Mononuclear cell (primary cell): ENCODE measurements at regions not wholly inside any gene's neighbourhood (a gene's known extent, or its start where the extent isn't known, plus 50 kb on each side); places are given as distances from the start of the nearest gene placed in this dataset.
"Not testable (repeated sequence)": the region's sequence is repeated elsewhere in the genome, so short reads cannot be mapped to it uniquely, and the experiment has no call there.

Experiments
- H3K27me3 ChIP-seq: 2 replicates; pipeline ENCODE4 v1.6.0; 2011; ENCODE audit warnings: low read length, control low read depth; ENCODE audit not compliant: insufficient read depth
- H3K4me1 ChIP-seq: 2 replicates; pipeline ENCODE4 v1.5.1; 2011; ENCODE audit warnings: mild to moderate bottlenecking, low read length, control low read depth; ENCODE audit not compliant: insufficient read depth
- H3K4me3 ChIP-seq: 2 replicates; pipeline ENCODE4 v1.5.1; 2011; ENCODE audit warnings: mild to moderate bottlenecking, low read length, moderate library complexity
- H3K9me3 ChIP-seq: 2 replicates; pipeline ENCODE4 v1.5.1; 2011; ENCODE audit warnings: low read depth, mild to moderate bottlenecking, control low read depth, low read length

DNA sequence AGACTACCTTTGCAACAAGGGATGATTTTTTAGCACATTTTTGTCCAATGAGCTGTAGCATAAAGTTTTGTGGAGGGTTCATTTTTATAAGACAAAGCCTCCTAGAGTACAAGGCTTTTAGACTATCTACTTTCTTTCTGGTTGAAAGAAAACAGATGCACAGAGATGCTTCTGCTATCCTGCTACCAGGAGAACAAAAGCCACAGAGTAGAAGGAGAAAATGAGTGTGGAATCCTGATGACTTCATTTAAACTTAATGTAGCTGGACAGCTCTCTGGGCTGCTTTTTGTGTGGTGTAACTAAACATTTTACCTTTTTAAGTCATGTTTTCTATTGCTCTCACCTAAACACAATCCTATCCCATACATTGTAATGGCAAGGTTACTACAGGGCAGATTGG is 1009.4 kb downstream of the TLE1 start:
- no peak overlapping the region for H3K4me3 ChIP-seq
- no peaks in the 10 kb centered on the region for H3K27me3 ChIP-seq
- H3K4me1 ChIP-seq, result no peaks in the 10 kb centered on the region
- H3K9me3 ChIP-seq, result no peaks in the 10 kb centered on the region

DNA sequence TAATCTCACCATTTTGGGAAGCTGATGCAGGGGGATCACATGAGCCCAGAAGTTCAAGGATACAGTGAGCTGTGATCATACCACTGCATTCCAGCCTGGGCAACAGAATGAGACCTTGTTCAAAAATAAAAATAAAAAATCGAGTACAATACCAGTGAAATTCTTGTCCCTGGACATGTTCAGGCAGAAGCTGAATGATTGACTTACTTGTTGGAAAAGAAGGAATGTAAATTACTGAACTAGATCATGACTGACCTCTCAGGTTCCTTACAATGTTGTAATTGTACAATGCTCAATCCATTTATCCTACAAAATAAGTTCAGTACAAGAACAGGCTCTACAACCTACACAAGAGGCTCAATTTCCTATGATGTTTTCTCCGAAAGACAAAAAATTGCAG is 1010.4 kb downstream of the TLE1 start:
- no peak overlapping the region for H3K4me3 ChIP-seq
- no peaks in the 10 kb centered on the region for H3K4me1 ChIP-seq
- no peaks in the 10 kb centered on the region for H3K9me3 ChIP-seq
- H3K27me3 ChIP-seq, result no peaks in the 10 kb centered on the region

DNA sequence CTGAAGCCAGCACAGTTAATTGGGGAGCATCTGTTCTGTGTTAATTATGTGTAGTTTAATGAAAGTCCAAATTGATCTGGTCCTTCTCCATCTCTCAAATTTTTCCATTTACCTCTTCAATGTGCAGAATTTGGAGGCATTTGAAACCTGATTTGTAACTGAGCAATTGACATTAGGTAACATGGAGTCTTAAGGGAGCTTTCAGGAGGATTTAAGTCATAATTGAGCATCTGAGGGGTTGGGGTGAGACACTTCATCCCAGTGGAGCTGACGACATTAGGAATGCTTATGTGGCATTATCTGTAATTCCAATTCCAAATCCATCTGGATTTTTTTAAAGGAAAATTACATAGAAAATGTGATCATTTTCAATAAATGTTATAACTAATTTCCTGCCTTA is 1015.9 kb downstream of the TLE1 start:
- H3K4me1 ChIP-seq, result no peaks in the 10 kb centered on the region
- H3K27me3 ChIP-seq, result no peaks in the 10 kb centered on the region
- no peaks in the 10 kb centered on the region for H3K9me3 ChIP-seq
- no peak overlapping the region for H3K4me3 ChIP-seq

DNA sequence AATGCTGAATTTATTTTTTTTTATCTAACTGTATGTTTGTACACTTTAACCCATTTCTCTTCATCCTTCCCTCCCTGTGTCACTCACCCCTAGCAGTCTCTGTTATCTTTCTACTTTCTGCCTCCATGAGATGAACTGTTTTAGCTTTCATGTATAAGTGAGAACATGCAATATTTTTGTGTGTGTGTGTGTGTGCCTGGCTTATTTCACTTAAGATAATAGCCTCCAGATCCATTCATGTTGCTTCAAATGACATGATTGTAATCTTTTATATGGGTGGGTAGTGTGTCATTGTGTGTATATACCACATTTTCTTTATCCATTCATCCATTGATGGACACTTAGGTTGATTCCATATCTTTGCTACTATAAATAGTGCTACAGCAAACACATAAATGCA is 1023.9 kb downstream of the TLE1 start:
- no peaks in the 10 kb centered on the region for H3K27me3 ChIP-seq
- peaks cover 9% of the 10 kb centered on the region for H3K4me1 ChIP-seq
- no peaks in the 10 kb centered on the region for H3K9me3 ChIP-seq

DNA sequence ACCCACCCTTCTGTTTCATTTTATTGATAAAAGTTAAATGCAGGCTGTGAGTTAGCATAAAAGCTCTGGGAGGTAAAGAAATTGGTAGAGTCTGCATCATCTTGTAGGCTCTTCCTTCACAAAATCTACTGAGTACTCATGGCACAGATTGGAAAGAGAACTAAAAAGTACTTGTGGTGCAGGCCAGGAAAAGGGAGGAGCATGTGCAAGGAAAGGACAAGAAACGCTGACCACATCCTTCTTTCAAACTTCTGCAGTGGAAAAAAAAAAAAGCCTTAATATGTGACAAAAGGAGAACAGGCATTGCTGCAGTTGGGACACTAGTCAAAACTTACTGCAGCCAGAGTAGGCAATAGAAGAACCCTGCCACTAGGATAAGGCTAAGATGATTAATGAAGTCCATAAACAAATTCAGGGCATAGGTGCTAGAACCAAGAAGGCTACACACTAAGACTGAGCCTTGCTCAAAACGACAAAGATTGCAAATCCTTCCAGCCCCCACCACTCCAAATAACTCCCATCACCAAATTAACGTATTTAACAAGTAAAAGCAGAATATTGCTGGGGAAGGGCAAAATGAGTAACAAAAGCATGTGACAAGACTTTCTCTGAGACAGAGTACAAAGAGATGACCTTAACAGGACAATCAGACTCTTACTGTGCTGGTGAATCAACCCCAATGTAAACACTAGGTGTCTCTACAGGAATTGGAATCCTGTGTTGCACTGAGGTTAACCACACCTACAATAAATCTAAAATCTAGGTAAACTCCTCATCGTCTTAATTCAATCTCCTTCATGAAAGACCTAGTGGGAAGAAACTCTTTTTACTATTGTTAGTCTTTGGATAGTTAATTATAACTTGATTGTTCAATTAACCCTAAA is 1024.8 kb downstream of the TLE1 start:
- Histone ChIP-seq H3K4me1 (peaks cover 9% of the 10 kb centered on the region), H3K9me3 (no peaks in the 10 kb centered on the region), H3K27me3 (no peaks in the 10 kb centered on the region), H3K4me3 (no peak overlapping the region)

More for the DNA sequence above, 1023.9 kb downstream of the TLE1 start:
- no peak overlapping the region for H3K4me3 ChIP-seq

DNA sequence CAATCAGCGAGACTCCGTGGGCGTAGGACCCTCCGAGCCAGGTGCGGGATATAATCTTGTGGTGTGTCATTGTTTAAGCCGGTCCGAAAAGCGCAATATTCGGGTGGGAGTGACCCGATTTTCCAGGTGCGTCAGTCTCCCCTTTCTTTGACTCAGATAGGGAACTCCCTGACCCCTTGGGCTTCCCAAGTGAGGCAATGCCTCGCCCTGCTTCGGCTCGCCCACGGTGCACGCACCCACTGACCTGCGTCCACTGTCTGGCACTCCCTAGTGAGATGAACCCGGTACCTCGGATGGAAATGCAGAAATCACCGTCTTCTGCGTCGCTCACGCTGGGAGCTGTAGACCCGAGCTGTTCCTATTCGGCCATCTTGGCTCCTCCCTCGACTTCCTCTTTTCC is 1029.6 kb downstream of the TLE1 start:
- H3K4me1 ChIP-seq, H3K4me3 ChIP-seq, H3K27me3 ChIP-seq, H3K9me3 ChIP-seq: not testable (repeated sequence)

DNA sequence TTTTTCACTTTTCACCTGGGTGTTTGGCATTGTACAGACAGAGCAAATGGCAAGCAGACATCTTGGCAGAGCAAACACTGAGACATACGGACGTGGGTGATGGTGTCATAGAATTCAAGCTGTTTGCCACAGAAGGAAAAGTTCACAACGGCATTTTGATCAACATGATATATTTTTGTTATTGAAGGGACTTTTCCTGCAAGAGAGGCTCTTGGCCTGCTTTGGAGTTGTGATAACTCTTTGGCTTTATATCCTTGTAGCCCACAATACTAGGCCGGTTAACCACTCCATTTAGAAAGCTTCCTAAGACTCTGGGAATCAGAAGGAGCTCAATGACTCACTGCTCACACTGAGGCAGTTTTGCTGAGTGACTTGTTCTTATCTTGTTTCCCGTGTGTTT is 1038.3 kb downstream of the TLE1 start:
- Histone ChIP-seq H3K9me3 (no peaks in the 10 kb centered on the region), H3K27me3 (no peaks in the 10 kb centered on the region), H3K4me3 (no peak overlapping the region), H3K4me1 (no peaks in the 10 kb centered on the region)

DNA sequence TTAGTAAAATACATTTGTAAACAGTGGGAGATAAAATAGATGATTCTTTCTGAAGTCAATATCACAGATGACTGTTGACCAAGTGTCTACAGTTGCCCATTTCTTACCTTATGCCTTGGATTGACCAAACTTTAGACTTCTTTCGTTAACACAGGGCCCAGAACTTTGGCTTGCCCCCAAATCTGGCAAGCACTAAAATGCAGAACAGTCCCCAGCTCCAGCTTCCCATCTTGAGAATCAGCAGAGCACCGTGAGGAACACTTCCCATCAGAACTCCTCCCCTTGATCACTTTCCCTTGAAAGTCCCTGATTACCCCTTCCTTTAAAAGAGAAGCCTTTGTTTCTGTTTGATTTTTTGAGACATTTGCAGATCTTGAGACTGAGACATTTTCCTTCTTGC is 1039.9 kb downstream of the TLE1 start:
- H3K4me3 ChIP-seq, result no peak overlapping the region
- H3K27me3 ChIP-seq, result no peaks in the 10 kb centered on the region
- H3K9me3 ChIP-seq, result no peaks in the 10 kb centered on the region
- no peaks in the 10 kb centered on the region for H3K4me1 ChIP-seq

DNA sequence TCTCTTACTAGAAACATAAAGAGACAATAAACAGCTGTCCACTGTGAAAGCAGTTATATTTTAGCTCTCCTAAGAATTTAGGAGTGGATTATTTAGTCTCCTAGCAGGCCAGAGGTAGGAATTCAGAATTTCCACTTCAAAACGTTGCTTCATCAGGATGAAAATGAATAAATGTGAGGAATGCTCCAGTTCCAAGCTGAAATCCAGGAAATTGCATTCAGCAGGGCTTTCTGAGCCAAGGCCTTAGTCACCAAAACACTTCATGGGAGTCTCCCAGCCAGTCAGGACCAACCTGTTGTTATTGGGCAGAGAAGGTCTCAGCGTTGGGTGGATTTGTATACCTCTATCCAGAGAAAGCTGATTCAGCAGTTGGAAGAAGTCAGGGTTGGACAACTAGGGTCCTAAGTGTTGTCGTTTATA is 1040.3 kb downstream of the TLE1 start:
- H3K9me3 ChIP-seq, result no peaks in the 10 kb centered on the region
- no peaks in the 10 kb centered on the region for H3K27me3 ChIP-seq
- no peak overlapping the region for H3K4me3 ChIP-seq
- no peaks in the 10 kb centered on the region for H3K4me1 ChIP-seq

DNA sequence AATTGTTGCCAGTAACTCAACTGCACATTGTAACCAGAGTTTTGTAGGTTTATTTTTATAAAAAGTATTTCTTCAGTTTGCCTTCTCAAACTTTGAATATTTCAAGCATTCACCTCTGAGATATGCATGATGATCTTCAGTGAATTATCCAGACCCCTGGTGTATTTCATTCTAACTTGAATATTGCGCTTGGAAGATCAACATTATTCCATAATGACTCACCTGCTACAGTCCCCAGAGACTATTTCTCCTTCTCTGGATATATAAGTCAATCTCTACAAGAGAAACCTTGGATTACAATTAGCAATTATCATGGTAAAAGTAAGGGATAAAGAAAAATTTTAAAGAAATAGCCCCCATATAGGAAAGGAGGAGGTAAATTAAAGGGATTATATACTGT is 1041.0 kb downstream of the TLE1 start:
- Histone ChIP-seq H3K27me3 (no peaks in the 10 kb centered on the region), H3K4me1 (no peaks in the 10 kb centered on the region), H3K4me3 (no peak overlapping the region), H3K9me3 (no peaks in the 10 kb centered on the region)

DNA sequence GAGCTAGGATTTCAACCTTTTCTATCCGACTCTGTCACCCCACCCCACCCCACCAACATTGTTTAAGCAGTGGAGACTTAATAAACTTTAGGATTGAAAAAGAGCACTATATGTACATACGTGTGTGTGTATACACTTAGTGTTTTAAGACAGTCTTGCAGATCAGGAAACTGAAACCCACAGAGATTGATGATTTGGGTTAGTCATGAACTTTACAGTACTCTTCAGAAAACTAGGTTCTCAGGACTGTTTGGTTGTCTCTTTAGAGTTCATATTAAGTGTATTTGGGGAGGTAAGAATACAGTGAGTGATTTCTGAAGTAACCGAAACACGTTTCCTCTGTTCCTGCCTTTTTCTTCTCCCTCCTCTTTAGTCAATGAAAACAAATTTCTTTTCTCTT is 1043.1 kb downstream of the TLE1 start:
- H3K4me3 ChIP-seq, result no peak overlapping the region
- no peaks in the 10 kb centered on the region for H3K27me3 ChIP-seq
- no peaks in the 10 kb centered on the region for H3K9me3 ChIP-seq
- H3K4me1 ChIP-seq, result no peaks in the 10 kb centered on the region

DNA sequence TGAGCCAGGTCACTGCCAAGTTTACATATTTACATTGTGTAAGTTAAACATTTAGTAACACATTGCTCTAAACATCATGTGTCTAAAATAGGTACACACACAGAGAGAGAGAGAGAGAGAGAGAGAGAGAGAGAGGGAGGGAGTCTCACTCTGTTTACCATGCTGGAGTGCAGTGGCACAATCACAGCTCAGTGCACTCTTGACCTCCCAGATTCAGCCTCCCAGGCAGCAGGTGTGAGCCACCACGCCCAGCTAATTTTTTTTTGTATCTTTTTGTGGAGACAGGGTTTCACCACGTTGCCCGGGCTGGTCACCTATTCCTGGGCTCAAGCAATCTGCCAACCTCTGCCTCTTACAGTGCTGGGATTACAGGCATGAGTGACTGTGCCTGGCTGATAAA is 1045.3 kb downstream of the TLE1 start:
- H3K4me1 ChIP-seq, result no peaks in the 10 kb centered on the region
- no peaks in the 10 kb centered on the region for H3K9me3 ChIP-seq
- no peak overlapping the region for H3K4me3 ChIP-seq
- H3K27me3 ChIP-seq, result no peaks in the 10 kb centered on the region

DNA sequence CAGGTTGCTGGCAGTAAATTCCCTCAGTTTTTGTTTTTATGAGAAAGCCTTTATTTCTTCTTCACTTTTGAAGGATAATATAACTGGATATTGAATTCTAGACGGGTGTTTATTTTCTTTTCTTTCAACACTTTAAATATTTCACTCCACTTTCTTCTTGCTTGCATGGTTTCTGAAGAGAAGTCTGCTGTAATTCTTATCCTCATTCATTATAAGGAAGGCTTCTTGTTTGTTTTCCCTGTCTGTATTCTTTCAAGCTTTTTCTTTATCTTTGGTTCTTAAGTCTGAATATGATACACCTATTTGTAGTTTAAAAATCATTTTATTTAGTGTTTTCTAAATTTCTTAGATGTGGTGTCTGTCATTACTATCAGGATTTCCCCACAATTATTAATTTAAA is 1054.3 kb downstream of the TLE1 start:
- H3K27me3 ChIP-seq, result no peaks in the 10 kb centered on the region
- no peaks in the 10 kb centered on the region for H3K4me1 ChIP-seq
- no peak overlapping the region for H3K4me3 ChIP-seq
- peaks cover 21% of the 10 kb centered on the region for H3K9me3 ChIP-seq

DNA sequence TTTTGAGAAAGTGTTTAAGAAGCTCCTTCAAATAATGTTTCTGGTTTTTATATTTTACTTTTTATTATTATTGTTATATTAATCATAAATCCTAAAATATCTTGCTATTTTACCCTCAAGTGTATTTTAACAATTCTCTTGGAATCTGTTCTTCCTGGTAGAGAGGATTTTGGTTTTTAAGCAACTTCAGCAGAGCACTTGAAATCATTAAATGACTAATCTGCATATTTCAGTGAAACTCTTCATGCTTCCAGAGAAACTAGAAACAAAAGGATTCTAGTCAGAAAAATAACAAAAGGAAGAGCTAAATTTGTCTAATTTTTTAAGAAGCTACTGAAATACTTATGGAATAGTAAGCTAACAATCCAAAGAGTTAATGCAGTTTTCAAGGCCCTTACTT is 1057.3 kb downstream of the TLE1 start:
- Histone ChIP-seq H3K4me3 (no peak overlapping the region), H3K9me3 (peaks cover 21% of the 10 kb centered on the region), H3K27me3 (no peaks in the 10 kb centered on the region), H3K4me1 (no peaks in the 10 kb centered on the region)

DNA sequence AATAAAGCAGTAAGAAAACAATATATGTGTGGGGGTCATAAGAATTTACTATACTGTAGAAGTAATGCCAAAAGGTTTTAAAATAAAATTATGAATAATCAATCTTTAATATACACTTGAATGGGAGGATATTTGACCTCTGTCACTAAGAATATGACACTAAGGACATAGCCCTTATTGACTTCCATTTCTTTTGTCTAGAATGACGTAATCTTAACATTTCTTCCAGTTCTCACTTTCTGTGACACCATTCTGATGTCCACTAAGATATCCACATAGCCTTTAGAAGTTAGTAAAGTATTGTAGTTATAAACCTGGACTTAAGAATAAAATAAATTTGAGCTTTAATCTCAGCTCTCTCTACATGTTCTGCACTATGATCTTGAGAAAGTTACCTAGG is 1050.7 kb downstream of the TLE4 start:
- Histone ChIP-seq H3K4me1 (no peaks in the 10 kb centered on the region), H3K9me3 (no peaks in the 10 kb centered on the region), H3K4me3 (no peak overlapping the region), H3K27me3 (no peaks in the 10 kb centered on the region)

DNA sequence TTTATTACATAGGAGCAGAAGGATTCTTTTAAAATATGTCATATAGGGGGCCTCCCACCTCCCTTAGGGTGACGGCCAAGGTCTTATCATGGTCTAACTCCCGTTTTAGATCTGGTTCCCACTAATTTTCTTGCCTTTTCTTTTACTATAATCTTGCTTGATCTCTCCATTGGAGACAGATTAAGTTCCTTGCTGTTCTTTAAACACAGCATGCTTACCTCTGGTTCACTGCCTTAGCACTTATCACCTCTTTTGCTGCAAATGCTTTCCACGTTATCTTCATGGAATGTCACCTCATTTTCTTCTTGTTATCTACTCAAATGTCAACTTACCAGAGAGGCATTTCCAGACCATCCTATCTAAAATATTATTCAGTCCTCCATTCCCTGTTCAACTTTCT is 1047.6 kb downstream of the TLE4 start:
- no peak overlapping the region for H3K4me3 ChIP-seq
- no peaks in the 10 kb centered on the region for H3K27me3 ChIP-seq
- H3K9me3 ChIP-seq, result peaks cover 6% of the 10 kb centered on the region
- no peaks in the 10 kb centered on the region for H3K4me1 ChIP-seq
